Fibroblast of skin of left quadriceps (primary cell): ENCODE measurements at regions not wholly inside any gene's neighbourhood (a gene's known extent, or its start where the extent isn't known, plus 50 kb on each side); places are given as distances from the start of the nearest gene placed in this dataset.
"Not testable (repeated sequence)": the region's sequence is repeated elsewhere in the genome, so short reads cannot be mapped to it uniquely, and the experiment has no call there.

Experiments used
- DNase-seq, 2 experiments: peaks; one replicate each; pipeline ENCODE4 v3.0.0-alpha.2; 2013; ENCODE audit warnings: low read depth in 2 of 2

DNA sequence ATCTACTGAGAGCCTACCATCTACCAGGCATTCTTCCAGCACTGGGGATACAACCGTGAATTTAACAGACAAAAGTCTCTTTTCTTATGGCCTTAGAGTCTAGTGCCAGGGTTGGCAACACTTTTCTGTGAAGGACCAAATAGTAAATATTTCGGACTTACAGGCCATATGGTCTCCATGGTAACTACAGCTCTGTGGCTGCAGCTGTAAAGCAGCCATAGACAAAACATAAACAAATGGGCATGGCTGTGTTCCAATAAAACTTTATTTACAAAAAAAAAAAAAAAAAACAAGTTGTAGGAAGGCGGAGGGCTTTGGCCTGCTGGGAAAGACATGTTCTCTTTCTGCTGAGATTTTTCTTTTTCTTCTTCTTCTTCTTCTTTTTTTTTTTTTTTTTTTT lies 98.7 kb downstream of the ABCC12 start:
- DNase-seq = no peak

DNA sequence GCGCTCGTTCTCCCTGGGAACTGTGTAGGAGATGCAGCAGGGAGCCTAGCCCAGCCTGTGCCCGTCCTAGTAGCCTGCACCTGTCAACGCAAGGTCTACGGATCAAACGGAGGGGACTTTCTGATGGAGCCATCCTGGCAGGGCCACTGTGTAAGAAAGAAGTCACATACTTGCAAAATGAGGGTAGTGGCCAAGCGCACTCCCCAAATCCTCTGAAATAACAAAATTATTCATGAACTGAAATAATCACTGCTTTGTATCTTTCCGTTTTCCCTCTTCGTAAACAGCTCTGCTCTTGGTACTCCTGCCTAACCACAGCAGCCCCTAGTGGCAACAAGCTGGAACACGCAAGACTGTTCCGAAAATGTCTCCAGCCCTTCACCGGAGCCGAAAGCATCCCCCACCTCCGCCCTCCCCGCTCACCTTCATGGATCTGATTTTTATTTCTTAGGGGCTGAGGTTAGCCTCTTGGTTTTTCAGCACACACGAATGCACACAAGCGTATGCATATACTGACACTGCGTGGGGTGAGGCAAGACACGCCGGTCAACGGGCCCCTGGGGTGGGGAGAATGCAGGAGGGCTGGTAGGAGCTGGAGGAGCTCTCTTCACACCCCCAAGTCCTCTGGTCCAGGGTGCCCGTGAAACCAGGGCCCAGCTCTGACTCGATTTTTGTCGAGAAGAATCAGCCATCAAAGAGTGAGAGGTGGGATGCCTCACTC lies 100.8 kb downstream of the ABCC12 start:
- DNase-seq = peak; percentile 23 to 28

DNA sequence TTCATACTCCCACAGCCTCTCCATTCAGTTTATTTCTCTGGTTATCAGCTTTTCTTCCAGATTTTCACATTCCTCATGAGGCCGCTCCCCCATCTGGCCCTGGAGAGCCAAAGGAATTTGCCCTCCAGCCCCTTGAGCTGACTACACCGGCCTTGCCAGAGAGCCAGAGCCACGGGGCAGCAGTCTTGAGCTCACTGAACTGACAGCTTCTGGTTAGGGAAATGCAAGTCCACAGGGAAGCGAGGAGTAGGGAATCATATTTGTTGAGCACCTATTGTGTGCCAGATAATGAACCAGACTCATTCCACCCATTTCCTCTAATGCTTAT lies 102.4 kb downstream of the ABCC12 start:
- no peak for DNase-seq

DNA sequence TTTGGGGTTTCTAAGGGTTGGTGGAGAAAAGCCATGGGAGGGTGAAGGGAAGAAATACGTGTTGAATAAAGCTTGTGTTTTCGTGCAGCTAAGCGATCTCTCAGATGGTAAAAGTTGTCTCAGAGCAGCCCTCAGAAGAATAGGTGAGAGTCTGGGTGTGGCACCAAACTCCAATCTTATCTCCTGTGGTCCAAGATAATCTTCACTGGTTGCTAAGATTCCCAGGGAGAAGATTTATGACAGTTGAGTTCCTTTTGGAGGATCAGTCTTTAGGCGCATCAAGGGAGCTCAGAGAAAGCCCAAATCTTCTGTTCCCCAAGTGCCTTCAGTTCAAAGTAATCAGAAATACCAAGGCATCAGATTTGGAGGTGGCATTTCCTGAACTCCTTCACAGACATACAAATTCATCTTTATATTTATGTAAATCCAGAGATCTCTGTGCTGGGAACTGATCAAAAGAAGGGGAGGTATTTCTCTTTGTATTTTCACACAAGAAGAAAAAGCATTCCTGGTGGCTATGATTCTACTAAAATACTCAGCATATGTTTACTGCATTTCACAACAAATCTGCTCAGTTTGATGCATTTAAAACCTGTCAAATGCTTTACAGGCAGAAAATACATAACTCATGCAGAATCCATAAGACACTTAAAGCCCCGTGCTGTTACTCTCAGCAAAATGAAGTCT lies 102.9 kb downstream of the ABCC12 start:
- no peak for DNase-seq

- DNase-seq = no peak
Measured at GRCh38 chr16:48050871-48051270, 104.9 kb downstream of the ABCC12 start.

DNA sequence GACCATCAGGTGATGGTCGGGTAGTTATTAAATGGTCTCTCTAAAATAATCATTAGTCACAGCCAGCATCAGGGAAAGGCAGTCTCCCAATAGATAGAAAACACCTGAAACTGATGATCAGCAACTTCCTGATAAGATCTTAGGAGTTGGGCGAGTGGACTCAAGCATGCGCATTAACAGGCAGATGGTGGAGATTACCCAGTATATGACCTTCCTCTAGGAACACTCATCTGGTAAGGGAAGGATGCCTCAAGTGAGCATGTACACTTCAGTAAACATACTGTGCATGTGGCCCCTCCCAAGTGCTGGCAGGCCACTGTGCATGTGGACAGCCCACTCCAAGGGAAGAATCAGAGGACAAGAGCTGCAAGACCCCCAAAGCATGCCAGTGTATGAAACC lies 105.9 kb downstream of the ABCC12 start:
- no peak for DNase-seq

DNA sequence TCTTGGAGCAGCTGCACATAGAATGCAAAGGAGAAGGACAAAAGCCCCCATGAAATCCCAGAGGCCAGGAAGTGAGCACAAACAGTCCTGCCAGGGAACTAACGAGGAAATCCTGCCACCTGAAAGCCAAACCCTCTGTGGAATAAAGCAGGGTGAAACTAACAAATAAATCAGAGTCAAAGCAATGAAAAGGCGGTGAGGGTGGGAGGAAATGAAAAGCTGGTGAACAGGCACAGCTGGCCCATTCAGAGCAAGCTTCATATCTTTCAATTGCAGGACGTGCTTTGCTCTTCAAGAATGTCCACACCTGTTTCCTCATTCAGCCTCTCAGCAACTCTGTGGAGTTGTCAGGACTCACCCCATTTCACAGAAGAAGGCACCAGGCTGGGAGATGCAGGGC lies 108.1 kb downstream of the ABCC12 start:
- no peak for DNase-seq

- DNase-seq = no peak
Measured at GRCh38 chr16:48047241-48047640, 108.6 kb downstream of the ABCC12 start.

- DNase-seq = no peak
Measured at GRCh38 chr16:48044117-48044516, 111.7 kb downstream of the ABCC12 start.

- DNase-seq = no peak
Measured at GRCh38 chr16:48041981-48042421, 113.8 kb downstream of the ABCC12 start.

- no peak for DNase-seq
Measured at GRCh38 chr16:48035142-48035541, 120.7 kb downstream of the ABCC12 start.

- DNase-seq = no peak
Measured at GRCh38 chr16:48030926-48031325, 124.9 kb downstream of the ABCC12 start.

GRCh38 chr16:48029768-48030167 lies 126.0 kb downstream of the ABCC12 start:
- DNase-seq = no peak

DNA sequence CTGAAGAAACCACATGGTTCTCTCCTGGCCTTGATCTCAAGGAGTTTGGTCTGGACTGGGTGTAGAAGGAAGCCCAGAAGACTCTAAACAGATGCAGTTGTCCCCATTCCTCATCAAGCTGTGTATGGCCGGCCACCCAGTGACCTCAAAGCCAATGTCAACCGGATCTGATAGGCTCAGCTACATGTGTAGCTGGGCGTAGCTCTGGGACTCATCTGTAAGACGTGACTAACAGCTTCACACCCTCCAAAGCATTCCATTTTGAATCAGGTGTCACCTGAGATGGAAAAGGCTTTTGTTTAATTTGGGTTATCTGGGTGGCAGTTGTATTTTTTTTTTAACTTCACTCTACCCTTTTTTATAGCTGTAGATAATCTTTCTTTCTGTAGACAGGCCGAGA lies 130.4 kb downstream of the ABCC12 start:
- DNase-seq = no peak

GRCh38 chr16:48024042-48024441 lies 131.8 kb downstream of the ABCC12 start:
- no peak for DNase-seq

DNA sequence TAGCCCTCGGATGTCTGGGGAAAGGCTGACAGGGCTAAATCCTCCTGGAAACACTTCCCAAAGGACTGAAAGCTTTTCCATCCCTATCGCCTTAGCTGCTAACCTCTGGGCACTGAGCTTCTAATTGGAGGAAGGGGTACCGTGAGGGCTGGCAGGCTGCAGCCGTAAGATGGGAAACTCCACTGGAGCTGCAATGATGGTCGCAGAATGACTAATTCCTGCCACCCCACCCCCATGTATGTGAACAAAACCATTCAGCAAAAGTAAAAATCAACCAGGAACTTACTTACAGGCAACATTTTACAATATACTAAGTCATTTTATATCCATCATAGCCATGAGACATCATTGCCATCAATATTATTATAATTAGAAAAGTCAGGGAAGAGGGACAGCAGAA lies 133.3 kb downstream of the ABCC12 start:
- no peak for DNase-seq

- not testable (repeated sequence) for DNase-seq
Measured at GRCh38 chr16:48020617-48021016, 135.2 kb downstream of the ABCC12 start.

DNA sequence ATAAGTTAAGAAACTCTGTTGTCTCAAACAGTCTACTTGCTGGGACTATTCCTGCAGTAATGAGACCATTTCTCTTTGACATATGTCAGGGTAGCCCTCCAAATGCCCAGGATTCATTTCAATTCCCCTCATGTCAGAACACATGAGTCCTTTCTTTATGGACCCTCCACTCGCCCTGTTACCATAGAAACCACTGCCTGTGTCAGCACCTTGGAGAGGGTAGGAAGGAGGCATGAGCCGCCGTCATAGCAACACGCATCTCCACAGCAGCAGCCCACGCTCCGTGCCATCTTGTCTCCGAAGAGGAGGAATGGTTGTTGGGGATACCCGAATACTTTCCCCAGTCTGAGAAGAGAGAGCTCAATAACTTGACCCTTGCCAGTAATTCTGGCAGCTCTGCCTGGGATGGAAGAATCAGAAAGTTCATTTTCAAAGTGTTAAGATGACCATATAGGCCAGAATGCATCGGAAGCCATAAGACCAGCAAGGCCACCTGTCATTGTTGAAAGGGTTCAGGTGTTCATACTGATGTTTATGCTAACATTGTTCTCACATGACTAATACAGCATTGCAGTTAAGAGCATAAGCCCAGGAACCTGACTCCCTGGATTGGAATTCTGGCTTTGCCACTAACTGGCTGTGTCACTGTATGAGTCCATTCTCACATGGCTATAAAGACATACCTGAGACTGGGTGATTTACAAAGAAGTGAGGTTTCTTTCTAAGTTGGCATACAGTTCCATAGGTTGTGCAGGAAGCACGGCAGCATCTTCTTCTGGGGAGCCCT lies 141.3 kb downstream of the ABCC12 start:
- DNase-seq = no peak

GRCh38 chr16:48013491-48013901 lies 142.3 kb downstream of the ABCC12 start:
- no peak for DNase-seq

GRCh38 chr16:48011878-48012658 lies 143.7 kb downstream of the ABCC12 start:
- no peak for DNase-seq

DNA sequence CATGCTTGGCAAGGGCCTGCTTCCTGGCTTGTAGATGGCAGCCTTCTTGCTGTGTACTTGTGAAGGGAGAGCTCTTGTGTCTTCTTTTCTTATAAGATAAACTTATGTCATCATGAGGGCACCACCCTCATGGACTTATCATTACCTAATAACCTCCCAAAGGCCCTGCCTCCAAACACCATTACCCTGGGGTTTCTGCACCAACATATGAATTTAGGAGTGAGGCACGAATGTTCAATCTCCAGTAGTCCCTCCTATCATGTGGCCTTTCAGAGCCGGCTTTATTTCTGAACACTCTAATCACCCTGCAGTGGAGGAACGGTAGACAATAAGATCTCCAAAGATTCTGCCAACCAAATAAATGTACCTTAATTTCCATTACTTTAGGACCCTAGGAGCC lies 144.3 kb downstream of the ABCC12 start:
- DNase-seq = no peak

- no peak for DNase-seq
Measured at GRCh38 chr16:48008011-48008525, 147.7 kb downstream of the ABCC12 start.
